ENCODE measurements at regions not wholly inside any gene's neighbourhood (a gene's known extent, or its start where the extent isn't known, plus 50 kb on each side); places are given as distances from the start of the nearest gene placed in this dataset.

DNA sequence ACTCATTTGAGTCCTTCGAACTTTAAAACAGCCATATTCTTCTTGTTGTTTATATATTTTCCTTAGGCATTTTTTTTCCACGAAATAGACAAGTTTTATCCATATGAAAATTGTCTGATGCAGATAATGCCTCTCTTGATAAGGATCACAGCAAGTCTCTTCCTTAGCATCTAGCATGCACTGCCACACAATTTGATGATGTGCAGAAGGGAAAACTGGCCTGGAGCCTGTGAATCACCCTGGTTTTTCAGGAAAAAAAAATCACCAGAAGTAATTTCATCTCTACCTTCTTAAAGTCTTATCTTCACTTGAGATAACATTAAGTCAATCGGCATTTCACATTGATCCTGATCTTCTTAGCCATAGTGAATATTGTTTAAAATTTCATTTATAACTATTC lies 199.8 kb downstream of the TENT5A start:
- H4K20me1 ChIP-seq (ENCODE audit: control insufficient read depth, insufficient read depth): no peaks in the 10 kb centered on the region
- SMC1A ChIA-PET (ENCODE audit: uncharacterized antibody, unreplicated experiment): interaction anchor here (0.9 to 2.2 kb wide), 4 partner anchors 10 to 17 kb away, joined by 3 to 10 read pairs (median 4); no protein-coding TSS in a partner anchor
- no peak overlapping the region for H3K27ac ChIP-seq (ENCODE audit: control insufficient read depth, insufficient read depth)
- no peak for ATAC-seq
- no peaks in the 10 kb centered on the region for H3K36me3 ChIP-seq (ENCODE audit: control insufficient read depth in 2 of 2, insufficient read depth in 2 of 2, low read length in 1 of 2)
- no peak overlapping the region for H3K4me3 ChIP-seq
- WGBS (ENCODE audit: insufficient coverage, insufficient replicate concordance, low lambda C conversion rate, missing lambda C conversion rate): 19% methylated on average over 3 of the region's 3 CpGs
- in situ Hi-C loops (cut with MboI): no loop called here
- no peaks in the 10 kb centered on the region for H3K79me2 ChIP-seq (ENCODE audit: control insufficient read depth, insufficient read depth, low read length)
- no peak for DNase-seq (ENCODE audit: low read depth, low spot score)
- H3K27me3 ChIP-seq (replicated peaks in 1 of 2; ENCODE audit: control insufficient read depth in 2 of 2, insufficient read depth in 2 of 2, low read length in 1 of 2): no peaks in the 10 kb centered on the region
- CTCF ChIA-PET: interaction anchor here (0.9 kb wide), 1 partner anchor 8 kb away, joined by 4 read pairs; no protein-coding TSS in a partner anchor
- RAD21 ChIA-PET (ENCODE audit: unreplicated experiment): interaction anchor here (0.9 to 2.0 kb wide), 3 partner anchors 9 to 17 kb away, joined by 3 to 7 read pairs (median 6); no protein-coding TSS in a partner anchor
- no peak overlapping the region for H3K4me2 ChIP-seq (ENCODE audit: control insufficient read depth, insufficient read depth)
- intact Hi-C loops (cut with micrococcal nuclease; ENCODE audit: unreplicated experiment): no loop called here
- no TSS peak for BruUV-seq (replicated peaks)
- no peak overlapping the region for H2AFZ ChIP-seq (ENCODE audit: control insufficient read depth, low read depth, low read length)
- no peaks in the 10 kb centered on the region for H3K9me3 ChIP-seq (replicated peaks; ENCODE audit: control insufficient read depth, insufficient read depth, low read length)
- no peak for FAIRE-seq
- TF ChIP-seq POLR2AphosphoS2 (IDR thresholded peaks at IDR 0.05; ENCODE audit: low read depth, low read length): no peak
- TF ChIP-seq, protein P1, sequence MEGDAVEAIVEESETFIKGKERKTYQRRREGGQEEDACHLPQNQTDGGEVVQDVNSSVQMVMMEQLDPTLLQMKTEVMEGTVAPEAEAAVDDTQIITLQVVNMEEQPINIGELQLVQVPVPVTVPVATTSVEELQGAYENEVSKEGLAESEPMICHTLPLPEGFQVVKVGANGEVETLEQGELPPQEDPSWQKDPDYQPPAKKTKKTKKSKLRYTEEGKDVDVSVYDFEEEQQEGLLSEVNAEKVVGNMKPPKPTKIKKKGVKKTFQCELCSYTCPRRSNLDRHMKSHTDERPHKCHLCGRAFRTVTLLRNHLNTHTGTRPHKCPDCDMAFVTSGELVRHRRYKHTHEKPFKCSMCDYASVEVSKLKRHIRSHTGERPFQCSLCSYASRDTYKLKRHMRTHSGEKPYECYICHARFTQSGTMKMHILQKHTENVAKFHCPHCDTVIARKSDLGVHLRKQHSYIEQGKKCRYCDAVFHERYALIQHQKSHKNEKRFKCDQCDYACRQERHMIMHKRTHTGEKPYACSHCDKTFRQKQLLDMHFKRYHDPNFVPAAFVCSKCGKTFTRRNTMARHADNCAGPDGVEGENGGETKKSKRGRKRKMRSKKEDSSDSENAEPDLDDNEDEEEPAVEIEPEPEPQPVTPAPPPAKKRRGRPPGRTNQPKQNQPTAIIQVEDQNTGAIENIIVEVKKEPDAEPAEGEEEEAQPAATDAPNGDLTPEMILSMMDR (IDR thresholded peaks at IDR 0.05 in 2 of 3, conservative IDR thresholded peaks at IDR 0.05 in 1 of 3; ENCODE audit: control insufficient read depth in 2 of 3, extremely low read depth in 1 of 3, insufficient read depth in 1 of 3, low read depth in 3 of 3, low read length in 3 of 3): no peak
- TF ChIP-seq EZH2 (IDR thresholded peaks at IDR 0.05; ENCODE audit: borderline replicate concordance, control insufficient read depth, low read depth, low read length): no peak
- no peak for TF ChIP-seq WRNIP1 (IDR thresholded peaks at IDR 0.05; ENCODE audit: borderline replicate concordance, low read depth, low read length)
- no peak for TF ChIP-seq PKNOX1 (IDR thresholded peaks at IDR 0.05)
- no peak for TF ChIP-seq IKZF1 (conservative IDR thresholded peaks at IDR 0.05)
- no peak for TF ChIP-seq NFYA (IDR thresholded peaks at IDR 0.05; ENCODE audit: borderline replicate concordance, low read depth, low read length)
- no peak for TF ChIP-seq BRCA1 (IDR thresholded peaks at IDR 0.05; ENCODE audit: low read depth, low read length)
- no peak overlapping the region for H3K9ac ChIP-seq (ENCODE audit: control insufficient read depth, insufficient read depth, low read length)
- POLR2A ChIA-PET: no interaction called here
- H3K4me1 ChIP-seq (ENCODE audit: control insufficient read depth, insufficient read depth, low read length): no peaks in the 10 kb centered on the region
